NCI-H146 (cell line): ENCODE measurements at regions not wholly inside any gene's neighbourhood (a gene's known extent, or its start where the extent isn't known, plus 50 kb on each side); places are given as distances from the start of the nearest gene placed in this dataset.

Experiments
- DNase-seq: peaks from one replicate; lab custom pipeline; 2025; lab: John Stamatoyannopoulos, UW

DNA sequence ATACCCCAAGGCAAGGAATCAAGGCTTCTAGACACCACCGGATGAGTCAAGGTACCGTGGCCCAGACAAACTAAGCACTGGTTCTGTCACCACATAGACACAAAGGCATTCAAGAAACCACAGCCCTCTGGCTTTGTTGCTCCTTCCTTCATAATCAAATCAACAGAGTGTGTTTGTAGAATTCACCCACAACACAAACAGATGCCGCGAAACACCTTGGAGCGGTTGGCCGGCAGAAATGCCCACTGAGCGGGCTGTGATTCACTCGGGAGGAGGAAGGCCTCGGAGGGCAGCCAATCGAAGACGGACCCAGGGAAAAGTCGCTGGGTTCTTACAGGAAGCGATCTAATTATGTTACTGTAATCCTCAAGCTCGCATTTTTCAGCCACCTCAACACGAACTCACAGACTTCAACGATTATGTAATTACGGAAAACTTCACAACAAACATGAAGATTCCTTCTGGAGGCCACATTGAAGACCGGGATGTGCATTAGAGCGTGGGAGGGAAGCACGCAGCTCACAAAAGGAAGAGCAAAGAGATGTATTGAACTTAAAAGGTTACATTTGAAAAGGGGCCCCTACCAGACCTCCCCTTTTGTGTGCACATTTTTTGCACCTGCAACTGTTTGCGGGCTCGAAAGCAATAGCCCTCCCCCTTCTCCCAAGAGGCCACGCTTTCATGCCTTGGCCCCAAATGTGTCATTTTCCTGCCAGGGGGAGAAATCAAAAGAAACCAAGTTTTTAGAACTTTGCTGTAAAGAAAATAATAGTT lies 184.7 kb upstream of the PREP start:
- DNase-seq: no peak

DNA sequence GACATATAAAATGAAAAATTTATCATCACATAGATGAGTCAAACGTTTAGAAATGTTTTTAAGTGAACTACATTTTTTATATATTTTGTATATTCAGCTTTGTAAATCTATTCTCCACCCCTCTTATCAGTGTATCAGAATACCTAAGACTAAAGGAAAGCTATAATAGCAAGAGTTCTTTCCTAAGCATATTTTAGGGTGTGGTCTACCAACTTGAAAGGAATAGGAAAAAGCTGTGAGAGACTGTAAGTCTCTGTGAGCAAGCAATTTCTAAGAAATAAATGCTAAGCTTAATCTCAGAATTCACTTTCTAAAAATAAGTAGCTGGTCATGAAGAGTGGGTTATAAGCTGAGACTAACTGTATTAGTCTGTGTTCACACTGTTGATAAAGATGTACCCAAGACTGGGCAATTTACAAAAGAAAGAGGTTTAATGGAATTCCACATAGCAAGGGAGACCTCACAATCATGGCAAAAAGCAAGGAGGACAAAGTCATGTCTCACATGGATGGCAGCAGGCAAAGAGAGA lies 175.4 kb upstream of the PREP start:
- DNase-seq: no peak

DNA sequence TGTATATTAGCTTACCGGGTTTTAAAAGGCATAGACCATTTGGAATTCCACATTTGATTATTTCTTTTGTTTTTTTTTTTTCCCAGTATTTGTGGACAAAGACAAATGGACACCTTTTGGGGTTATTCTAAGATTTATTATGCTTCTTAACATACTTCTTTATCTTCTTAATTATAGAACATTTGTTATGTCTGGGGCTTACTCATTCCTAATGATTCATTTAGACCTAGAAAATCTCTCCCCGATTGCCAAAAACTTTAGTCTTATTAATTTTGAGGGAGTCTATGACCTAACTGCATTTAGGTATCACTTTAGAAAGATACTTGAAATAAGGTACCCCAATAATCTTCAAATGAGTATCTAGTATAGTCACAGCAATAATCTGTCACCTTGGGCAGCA lies 170.7 kb upstream of the PREP start:
- DNase-seq: no peak

DNA sequence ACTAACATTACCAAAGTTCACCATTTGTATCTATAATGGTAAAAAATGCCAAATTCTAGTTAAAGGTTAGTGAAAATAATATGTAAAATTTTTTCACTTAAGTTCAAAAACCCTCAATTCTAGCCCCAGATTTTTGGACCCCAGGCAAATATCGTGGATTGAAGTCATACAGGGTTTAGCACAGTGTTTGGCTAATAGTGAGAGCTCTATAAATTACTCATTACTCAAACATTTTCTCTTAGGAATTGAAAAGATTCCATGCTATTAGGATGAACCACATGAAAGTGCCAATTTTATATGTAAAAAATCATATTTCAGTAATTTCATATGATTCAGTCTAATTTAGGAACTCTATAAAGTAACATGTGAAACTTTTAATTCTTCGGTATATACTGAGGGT lies 170.3 kb upstream of the PREP start:
- no peak for DNase-seq

DNA sequence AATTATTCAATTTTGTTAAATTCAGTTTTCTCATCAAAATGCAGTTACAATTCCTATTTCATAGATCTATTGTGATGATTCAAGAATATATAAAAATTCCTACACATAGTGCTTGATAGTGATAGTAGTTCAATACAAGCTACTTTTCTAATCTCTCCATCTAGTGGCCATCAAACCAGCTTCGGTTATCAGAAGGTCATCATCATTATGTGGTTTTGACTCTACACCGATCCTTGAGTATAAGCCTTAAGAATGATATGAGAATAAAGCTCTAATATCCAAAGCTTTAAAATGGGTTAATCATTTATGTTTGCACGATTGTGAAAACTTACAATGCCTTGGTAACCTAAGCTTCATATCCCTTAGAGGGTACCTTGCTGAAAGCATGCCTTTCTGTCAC lies 167.5 kb upstream of the PREP start:
- DNase-seq: no peak

DNA sequence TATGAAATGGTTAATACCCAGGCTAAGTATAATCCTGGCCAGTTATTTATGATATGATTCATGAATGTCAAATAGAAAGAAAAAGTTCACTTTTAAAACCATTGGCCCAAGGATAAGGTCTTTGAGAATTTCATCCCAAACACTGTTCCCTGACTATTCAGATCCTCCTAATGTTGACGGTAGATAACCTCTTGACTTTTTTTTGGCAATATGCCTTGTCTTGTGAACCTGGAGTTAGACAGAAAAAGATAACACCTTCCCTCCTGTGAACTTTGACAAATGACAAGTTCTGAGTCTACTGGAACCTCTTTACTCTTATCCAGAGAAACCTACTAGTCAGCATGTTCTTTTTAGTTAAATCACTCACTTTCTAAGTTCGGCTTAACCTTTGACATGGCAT lies 166.8 kb upstream of the PREP start:
- DNase-seq: no peak

DNA sequence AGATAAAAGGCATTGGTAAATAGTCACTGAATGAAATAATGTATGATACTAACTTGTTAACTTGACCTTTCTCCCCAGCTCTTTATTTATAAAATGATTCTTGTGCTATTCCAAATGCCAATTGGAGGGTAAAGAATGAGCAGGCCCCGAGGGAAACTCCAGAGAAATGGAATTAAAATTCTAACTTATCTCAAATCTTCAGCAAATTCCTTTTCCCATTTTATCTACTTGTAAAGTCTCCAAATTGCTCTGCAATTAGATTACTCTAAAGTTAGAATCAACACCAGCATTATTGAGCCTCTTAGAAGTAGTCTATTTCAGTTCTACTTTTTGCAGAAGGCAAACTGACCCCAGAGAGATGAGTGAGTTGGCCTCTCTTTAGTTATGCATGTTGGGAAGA lies 165.9 kb upstream of the PREP start:
- DNase-seq: no peak

DNA sequence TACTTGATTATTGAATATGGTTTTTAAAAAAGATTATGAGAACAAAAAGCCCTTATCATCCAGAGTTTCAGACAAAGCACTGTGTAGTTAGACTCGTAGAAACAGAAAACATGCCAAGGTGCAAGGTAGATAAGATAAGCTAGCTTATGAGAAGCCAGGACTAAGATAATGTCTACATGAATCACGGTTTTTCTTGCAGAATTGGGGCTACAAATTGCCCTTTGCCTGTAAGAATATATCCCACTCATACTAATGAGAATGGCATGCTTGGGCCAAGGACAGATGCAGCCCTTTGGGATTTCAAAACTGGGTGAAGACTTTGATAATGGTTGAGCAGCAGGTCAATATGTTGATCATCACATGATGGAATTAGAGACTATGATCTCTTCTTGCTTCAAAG lies 165.3 kb upstream of the PREP start:
- no peak for DNase-seq

DNA sequence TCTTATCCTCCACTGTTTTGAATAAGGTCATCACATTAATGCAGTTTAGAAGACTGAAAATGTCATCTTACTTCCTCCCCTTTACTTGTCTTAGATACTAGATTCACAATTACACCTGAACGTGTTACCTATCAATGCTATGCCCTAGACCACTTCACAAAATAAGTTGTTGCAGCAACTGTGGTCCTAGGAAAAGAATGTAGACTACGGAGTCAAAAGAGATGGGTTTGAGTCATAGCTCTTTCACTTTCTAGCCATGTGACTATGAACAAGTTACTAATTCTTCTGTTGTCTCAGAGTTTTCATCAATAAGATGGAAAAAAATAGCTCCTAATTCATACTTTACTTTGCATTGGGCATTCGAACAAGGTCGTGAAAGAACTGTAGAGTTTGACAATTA lies 164.3 kb upstream of the PREP start:
- DNase-seq: no peak

DNA sequence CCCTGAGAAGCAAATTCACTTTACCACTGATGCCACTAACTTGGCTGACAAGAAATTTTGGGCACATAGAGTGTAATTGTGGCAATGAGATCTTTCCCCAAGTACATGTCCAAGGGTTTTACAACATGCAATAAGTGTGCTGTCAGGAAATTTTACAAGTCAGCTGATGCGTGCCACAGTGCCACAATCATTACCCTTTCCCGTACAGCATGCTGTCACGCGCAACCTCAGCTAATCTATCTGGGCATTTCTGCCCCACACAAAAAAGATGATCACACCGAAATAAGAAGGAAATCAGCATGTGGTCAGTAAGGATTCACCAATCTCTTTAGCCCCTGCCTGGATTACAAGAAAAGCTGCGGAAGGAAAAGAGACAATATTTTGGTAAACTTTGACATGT lies 163.6 kb upstream of the PREP start:
- DNase-seq: no peak

DNA sequence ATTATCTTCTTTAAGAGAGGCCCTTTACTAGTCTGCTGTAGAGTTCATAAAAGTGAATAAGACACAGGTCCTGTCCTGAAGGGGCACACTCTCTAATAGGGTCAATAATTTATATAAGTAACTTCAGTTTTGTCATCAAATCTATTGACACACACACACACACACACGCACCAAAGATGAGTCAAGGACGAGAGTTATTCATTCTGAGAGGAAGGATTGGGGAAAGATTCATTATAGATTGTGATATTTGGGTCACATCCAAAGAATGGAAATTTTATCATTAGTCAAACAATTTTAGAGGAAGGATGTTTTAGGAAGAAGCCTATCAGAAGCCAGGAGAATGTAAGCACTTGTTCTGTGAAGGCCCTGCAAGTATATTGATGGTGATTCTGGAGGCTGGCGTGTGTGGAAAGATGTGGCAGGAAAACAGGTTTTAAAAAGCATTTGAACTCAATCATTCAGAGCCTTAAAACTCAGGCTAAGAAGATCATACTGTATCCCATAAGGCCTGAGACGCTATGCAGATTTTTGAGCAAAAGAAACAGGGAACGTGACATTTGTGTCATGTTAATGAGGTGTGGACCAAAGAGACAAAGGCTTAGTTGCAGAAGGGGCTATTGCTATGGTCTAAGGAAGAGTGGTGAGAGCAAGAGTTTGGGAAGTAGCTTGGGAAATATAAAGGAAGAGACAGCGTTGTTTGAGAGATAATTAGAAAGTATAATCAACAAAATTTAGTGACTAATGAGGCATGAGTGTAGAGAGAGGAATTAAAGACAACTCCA lies 161.4 kb upstream of the PREP start:
- DNase-seq: no peak

DNA sequence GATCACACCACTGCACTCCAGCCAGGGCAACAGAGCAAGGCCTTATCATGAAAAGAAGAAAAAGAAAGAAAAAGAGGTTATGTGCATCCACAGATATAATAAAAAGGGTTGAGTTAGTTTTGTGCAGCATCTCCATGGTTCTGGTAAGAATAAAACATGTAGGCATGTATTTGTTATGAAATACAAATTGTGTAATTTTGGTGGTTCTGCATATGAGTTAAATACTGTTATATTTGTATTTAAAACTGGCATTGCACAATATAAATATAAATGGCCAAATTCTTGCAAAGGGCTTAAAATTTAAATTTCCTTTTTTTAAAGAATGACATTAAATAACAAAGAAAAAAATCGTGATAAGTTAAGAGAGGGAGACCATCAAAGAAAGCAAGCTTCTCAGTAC lies 159.1 kb upstream of the PREP start:
- no peak for DNase-seq

DNA sequence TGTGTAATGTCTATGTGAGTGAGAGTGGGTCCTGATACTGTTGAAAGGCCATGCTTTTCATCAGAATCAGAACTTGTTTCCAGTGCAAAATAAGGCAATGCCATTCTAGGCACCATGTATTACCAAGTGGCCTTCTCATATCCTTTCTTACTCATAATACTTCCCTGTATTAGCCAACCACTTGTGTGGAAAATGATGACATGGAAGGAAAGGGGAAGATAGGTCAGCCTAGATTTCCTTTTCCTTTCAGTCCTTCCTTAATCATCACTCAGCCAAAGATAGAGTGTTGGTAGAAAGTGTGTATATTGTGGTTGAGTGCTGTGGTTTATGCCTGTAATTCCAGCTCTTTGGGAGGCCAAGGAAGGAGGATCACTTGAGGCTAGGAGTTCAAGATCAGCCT lies 158.6 kb upstream of the PREP start:
- no peak for DNase-seq

DNA sequence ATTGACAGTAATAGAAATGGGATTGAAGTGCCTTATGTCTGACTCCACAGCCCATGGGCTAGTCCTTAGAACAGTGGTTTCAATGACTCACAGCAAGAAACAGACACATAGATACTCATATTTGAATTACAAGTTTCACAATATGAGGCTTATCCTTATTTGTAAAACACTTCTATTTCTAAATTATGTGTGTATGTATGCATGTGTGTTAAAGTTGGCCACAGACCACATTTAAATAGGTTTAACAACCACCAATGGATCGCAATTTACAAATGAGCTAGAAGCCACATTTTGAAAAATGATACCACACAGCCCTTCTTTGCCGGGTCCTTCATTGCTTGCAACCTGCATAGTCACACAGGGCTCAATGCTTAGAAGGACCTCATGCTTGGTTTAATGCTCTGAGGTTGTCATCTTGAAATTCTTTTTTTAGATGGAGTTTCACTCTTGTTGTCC lies 157.8 kb upstream of the PREP start:
- DNase-seq: no peak

DNA sequence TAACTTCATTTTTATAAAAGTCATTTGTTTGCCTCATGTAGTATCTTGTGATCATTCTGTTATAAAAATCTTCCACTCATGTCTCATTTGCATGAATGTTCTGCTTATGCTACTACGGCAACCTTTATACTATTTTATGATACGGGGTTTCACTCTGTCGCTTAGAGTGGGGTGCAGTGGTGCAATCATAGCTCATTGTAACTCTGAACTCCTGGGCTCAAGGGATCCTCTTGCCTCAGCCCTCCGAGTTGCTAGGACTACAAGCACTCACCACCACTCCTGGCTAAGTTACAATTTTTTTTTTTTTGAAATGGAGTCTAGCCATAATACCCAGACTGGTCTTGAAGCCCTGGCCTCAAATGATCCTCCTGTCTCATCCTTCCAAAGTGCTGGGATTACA lies 154.4 kb upstream of the PREP start:
- DNase-seq: no peak

DNA sequence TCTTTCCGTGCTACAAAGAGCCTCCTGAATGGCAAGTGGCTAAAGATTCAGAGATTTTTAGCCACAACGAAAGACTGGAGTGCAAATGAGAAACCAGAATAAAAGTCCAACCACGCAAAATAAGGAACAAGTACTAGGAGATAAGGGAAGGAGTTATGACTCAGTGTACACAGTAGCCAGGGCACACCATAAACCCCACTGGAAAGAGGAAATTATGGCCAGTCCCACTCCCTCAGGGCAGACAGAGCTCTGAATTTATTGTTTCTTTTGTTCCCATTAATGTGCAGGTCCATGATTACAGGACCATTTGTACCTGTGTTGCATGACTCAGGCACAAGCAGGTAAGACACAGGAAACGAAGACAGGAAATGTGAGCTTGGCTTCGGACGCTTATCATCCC lies 150.3 kb upstream of the PREP start:
- no peak for DNase-seq

DNA sequence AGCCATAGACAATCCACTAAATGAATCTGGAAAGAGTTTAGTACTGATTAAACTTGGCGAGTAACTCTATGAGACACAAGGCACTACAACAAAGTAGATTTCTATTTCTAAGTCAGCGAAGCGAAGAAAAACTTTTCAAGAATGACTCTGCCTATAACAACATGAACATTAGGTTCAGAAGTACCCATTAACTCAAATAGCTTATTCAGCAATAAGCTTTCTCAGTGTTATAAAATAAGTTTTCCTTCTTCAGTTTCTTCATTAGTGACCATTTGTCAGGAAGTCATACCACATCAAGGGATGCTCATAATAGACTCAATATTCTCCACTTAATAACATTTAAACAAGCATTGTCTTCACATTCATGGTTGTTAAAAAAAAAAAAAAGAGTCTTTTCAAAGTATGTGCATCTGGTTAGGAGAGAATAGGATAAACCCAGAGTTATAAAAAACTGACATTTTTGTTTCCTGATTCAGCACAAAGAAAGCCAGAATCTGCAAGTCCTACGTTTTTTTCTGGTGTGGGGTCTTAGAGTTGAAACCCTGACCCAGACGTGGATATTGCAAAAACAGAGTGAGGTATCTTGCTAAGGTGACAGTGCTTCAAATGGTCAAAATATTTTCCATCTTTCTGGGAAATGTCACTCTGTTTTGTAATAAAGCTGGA lies 148.2 kb upstream of the PREP start:
- DNase-seq: no peak

DNA sequence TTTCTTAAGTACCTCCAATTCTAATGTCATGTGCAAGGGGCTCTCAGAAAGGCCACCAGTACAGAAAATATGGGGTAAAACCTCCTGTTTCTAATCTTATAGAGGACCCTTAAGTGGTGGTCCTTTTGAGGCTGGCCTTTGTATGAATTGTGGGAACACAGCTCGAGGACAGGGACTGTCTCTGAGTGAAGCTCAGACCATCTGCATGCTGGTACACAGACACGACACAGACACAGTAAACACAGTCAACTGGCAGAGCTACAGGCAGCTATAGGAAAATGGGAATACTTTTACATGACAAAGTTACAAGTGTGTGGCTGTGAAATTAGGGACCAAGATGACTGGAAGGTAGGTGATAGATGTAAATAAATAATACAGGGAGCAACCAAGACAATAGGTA lies 143.9 kb upstream of the PREP start:
- DNase-seq: no peak

DNA sequence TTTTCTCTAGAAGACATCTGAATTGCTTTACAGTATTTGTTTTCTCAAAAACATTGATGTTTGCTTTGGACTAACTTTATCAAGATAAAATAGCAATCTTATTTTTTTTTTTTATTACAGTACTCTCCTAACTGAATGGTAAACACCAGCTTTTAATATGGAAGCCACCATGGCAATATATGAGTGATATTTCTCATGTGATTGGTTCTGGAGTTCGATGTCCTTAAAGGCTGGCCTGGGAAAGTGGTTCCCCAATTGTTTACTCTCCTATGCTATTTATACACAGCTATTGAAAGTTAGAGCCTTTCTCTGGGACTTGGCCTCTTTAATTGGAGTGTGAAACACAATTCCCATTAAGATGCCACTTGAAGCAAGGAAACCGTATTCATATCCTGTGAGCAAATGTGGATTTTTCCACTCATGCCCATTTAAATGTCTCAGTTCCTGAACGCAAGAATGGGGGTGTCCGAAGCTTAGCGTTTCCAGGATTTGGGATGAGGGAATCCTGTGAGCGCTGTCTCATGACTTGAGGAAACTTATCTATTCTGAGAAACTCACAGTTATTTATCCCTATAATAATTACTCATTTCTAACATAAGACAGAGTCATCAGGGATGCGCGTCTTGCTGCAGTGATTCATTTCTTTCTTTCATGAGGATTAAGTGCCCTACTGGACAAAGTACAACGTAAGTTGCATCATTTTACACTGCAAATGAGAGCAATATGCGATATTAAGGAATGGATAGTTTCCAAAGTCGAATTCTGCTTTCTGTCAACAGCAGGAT lies 143.3 kb upstream of the PREP start:
- DNase-seq: no peak

DNA sequence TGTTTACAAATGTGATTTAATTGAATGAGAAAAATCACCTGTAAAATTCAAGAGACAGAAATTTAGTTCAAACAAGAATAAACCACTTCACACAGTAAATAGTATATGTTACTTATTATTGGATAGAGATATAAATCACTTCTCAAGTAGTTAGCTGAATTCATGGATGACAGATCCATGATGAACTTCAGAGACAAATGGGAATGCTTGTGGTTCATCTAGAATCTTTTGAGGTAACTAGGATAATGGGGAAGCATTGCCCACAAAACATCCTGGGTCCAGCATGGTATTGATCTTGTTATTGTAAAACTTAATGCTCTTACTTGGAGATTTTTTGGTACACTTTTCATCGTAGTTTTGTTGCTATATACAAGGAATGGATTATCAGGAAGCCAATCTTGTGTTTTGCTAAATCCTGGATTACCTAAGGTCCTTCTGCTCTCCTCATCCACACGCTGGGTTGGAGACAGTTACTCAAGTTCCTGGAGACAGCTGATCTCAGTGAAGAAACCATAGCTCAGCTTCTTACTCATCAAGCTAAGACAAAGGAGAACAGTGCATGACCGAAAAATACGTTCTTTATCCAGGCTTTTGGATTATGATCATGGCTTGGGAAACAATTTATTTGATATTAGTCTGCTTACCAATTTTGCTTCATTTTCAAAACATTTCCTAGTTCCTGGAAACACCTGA lies 142.5 kb upstream of the PREP start:
- no peak for DNase-seq

DNA sequence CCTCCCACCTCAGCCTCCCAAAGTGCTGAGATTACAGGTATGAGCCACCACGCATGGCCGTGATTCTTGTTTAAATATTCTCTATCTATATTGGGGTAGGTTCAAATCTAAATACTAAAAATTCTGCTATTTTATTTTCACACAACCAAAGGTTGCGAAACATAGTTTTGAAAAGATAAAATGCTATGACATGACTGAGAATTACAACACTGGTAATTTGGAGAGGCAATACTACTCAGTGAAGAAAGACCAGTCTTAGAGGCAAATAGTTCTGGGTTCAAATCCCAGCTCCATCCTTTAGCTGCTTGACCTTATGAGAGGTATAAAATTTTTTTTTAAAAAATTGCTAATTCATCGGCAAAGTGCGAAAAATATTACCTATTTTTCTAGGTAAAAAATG lies 137.0 kb upstream of the PREP start:
- DNase-seq: no peak
